NCI-H128 (cell line): ENCODE measurements at regions not wholly inside any gene's neighbourhood (a gene's known extent, or its start where the extent isn't known, plus 50 kb on each side); places are given as distances from the start of the nearest gene placed in this dataset.
"Not testable (repeated sequence)": the region's sequence is repeated elsewhere in the genome, so short reads cannot be mapped to it uniquely, and the experiment has no call there.

Experiments used
- DNase-seq: peaks from one replicate; lab custom pipeline; 2025; ENCODE audit not compliant: unreplicated experiment; lab: John Stamatoyannopoulos, UW

- no peak for DNase-seq
These were observed 258.3 kb downstream of the SRGAP2C start for GRCh38 chr1:121443001-121443540.

- DNase-seq = no peak
These were observed 259.3 kb downstream of the SRGAP2C start for GRCh38 chr1:121444096-121444495.

DNA sequence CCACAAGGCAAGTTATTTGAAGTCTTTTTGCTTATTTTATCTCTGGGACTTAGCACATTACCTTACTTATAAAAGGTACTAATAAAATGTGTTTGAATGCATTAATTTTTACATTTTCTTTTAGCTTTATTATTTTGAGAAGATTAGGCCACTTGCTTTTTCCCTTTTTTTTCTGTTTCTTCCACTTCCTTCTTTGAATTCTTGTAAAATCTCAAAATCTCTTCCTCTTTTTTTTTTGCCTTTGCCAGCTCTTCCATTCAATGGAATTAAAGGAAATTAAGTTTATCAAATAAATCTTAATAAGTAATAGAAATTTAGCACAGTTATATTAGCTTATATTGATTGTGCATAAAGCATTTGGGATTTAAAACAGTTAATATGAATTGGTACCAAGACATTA lies 260.9 kb downstream of the SRGAP2C start:
- DNase-seq = no peak

DNA sequence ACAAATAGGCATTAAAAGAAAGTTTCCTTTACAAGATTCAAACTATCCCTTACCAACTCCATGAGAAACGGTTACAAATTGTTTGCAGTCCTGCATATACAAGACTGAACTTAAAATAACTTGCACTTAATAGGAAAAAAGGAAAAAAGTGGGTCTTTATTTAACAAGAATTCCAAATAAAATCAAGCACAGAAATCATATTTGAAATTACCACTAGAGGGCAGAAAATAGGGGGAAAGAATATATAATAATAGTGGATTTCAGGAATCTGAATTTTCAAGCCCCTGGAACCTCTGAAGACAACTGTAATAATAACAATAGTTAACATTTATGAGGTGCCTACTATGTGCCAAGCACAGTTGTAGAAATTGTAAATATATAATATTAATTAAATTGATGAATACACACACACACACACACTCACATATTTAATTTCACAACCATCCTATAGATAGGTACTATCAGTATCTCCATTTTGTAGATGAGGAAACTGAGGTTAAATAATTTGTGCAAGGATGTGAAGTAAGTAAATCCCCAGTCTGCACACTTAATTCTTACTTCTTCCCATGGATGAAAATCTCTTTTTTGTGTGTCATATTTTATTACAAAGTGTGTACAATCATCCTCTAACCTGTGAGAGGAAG lies 262.6 kb downstream of the SRGAP2C start:
- not testable (repeated sequence) for DNase-seq

DNA sequence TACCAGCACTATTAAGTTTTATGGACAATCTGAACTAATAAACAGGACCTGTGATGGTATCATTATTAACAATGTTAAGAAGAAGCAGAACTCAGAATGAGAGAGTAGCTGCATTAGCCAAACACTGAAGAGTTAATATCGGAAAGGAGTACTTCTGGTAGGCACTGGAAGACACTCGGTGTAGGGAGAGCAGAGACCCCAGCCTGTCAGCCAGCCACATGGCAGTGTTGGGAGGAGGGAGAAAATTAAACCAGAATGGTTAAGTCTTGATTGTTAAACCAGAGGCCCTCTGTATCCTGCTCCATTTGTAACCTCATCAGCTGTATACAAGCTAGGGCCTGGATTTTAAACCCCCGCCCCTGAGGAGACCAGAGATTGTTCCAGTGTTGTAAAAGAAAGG lies 263.3 kb downstream of the SRGAP2C start:
- DNase-seq = not testable (repeated sequence)

DNA sequence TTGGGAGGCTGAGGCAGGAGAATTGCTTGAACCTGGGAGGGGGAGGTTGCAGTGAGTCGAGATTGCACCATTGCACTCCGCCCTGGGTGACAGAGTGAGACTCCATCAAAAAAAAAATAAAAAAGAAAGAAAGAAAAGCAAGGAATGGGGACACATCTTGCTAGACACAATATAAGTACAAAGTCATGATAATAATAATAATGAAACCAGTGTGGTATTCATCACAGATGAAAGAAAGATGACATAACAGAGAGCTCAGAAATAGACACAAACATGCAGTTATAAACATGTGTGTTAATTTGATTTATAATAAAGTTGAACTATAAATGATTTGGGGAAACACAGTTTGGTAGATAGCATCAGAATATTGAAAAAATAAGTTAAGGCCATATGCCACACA lies 264.1 kb downstream of the SRGAP2C start:
- no peak for DNase-seq

DNA sequence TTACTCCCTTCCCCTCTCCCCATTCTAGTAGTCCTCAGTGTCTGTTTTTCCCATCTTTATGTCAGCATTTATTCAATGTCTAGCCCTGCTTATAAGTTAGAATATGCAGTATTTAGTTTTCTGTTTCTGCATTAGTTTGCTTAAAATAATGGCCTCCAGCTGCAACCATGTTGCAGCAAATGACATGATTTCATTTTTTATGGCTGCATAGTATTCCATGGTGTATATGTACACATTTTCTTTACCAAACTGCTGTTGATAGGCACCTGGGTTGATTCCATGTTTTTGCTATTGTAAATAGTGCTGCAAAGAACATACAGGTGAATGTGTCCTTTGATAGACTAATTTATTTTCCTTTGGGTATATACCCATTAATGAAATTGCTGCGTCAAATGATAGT lies 267.7 kb downstream of the SRGAP2C start:
- DNase-seq = no peak

DNA sequence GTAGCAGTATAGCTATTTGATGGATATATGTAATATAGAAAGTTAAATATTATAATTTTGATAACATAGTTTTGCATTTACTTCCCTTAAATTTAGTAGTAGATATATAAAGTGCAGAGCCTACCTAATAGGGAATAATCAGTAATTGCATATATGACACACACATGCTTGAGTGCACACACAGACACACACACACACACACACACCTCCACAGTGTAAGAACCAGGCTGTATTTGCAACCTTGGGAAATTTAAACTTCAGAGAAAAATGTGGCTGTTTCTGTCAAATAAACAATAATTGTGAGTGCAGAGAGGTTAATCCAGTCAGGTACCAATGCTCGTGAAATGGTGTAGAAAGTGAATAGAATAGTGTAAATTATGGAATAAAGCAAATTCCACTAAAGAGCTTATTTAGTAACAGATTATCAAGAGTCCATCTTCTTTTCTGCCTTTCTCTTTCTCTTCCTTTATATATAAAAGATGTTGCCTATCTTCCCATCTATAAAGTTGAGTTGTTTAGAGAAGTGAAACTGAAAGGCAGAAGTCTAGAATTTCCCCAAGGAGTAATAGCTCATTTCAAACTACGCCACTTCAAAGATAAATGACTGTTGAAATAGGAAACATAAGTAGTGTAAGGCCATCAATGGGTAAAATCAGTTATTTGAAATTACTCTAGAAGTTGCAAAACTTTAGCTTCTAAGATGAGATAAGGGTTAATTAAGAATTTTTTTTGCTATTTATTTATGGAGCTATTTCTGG lies 273.7 kb downstream of the SRGAP2C start:
- no peak for DNase-seq

DNA sequence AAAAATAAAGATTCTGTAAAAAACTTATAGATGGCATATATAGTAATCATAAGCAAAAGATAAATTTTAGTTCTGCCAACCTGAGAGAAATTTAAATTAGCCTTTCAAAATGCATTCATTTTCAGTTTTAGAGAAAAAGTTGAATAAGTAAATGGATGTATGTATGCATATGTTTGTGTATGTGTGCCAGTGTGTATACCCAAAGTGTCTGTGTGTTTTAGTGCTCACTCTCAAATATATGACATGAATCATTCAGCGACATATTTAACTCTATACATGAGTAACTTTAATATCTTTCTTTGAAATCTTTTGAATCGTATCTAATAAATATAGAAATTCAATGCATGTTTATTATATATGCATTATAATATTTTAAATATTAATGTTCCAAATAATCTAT lies 274.5 kb downstream of the SRGAP2C start:
- DNase-seq = no peak

- DNase-seq = not testable (repeated sequence)
These were observed 284.6 kb downstream of the SRGAP2C start for GRCh38 chr1:121469395-121469794.

- not testable (repeated sequence) for DNase-seq
These were observed 285.6 kb downstream of the SRGAP2C start for GRCh38 chr1:121470401-121470800.

DNA sequence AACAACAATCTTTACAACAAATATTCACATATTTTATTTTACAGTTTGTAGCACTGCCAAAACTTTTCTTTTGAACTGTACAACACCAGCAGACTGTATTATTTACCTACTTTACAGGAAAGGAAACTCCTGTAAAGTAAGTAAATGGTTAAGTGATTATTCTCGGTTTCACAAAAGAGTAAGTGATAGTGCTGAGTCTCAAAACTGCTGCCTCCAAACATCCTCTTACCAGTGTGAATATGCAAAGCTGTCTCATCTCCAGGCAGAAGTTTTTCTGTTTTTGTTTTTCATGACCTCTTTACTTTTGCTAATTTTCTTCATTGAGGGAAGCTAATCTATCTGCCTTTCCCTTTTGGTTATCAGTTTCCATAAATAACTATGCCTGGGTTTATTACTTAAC lies 286.7 kb downstream of the SRGAP2C start:
- no peak for DNase-seq

DNA sequence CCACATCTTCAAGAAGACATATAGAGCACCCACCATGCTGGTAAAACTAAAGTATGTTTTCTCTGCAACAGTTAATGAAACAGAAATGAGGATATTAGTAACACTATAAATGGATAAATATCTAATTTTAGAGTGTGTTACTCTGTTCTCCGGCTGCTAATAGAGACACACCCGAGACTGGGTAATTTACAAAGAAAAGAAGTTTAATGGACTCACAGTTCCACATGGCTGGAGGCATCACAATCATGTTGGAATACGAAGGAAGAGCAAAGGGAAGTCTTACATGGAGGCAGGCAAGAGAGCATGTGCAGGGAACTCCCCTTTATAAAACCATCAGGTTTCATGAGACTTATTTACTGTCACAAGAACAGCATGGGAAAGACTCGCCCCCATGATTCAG lies 287.2 kb downstream of the SRGAP2C start:
- DNase-seq = no peak

- no peak for DNase-seq
These were observed 298.5 kb downstream of the SRGAP2C start for GRCh38 chr1:121483234-121483633.

GRCh38 chr1:121483961-121484424 lies 299.2 kb downstream of the SRGAP2C start:
- no peak for DNase-seq

- not testable (repeated sequence) for DNase-seq
These were observed 310.0 kb downstream of the SRGAP2C start for GRCh38 chr1:121494796-121495195.

GRCh38 chr1:121511455-121511854 lies 326.7 kb downstream of the SRGAP2C start:
- DNase-seq = not testable (repeated sequence)

- not testable (repeated sequence) for DNase-seq
These were observed 327.1 kb downstream of the SRGAP2C start for GRCh38 chr1:121511876-121512275.

- DNase-seq = no peak
These were observed 330.5 kb downstream of the SRGAP2C start for GRCh38 chr1:121515235-121515634.

DNA sequence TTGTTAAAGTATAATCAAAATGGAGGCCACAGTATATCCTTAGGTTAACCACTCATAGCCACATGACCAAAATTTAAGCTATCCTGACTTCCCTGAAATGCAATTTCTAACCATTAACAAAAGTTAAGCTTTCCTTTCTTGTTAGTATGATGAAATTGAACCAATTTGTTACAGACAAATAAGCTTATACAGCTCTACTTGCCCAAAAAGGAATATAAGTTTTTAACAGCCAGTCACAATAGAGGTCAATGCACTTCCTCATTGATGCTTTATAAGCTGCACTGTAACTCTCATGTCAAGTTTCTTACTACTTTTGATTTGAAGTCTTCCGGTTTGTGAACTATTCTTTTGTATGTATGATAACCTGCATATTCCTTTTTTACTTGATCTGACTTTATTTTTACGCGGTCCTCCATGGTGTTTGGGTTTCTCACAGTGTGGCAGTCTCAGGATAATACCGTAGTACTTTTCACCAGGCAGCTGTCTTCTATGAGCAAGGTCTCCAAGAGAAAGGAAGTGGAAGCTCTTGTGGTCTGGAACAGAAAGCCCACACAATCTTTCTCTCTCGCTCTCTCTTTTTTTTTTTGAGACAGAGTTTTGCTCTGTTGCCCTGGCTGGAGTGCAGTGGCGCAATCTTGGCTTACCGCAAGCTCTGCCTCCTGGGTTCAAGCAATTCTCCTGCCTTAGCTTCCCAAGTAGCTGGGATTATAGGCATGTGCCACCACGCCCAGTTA lies 331.6 kb downstream of the SRGAP2C start:
- DNase-seq = no peak

DNA sequence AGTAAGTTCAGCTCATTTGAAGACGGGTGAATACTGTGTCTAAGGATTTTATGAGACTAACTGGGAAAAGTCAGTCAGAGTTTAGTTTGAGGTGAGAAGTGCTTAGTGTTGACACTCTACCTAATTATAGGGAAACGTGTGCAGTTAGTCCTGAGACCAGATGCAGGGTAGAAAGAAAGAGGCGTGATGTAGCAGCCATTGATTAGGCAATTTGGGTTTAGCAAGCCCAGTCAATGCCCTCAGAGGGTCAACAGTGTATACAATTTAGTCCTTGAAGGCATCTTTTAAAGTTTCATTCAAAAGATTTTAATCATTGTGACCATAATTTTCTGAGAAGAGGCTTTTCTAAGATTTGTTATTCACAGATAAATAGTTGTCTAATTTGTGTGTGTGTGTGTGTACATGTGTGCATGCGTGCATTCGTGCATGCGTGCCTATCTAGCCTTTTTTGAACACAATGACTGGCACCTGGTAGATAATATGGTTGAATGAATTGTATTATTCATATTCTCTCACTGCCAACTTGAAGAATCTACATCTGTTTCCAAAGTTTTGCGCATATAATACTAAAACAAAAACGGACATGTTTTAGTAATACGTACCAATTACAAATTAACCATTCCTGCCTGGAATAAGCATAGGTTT lies 332.9 kb downstream of the SRGAP2C start:
- no peak for DNase-seq
